Kidney glomerular epithelial cell (primary cell): ENCODE measurements at regions not wholly inside any gene's neighbourhood (a gene's known extent, or its start where the extent isn't known, plus 50 kb on each side); places are given as distances from the start of the nearest gene placed in this dataset.

Experiments used
- DNase-seq: peaks from one replicate; lab custom pipeline; 2025; lab: John Stamatoyannopoulos, UW

DNA sequence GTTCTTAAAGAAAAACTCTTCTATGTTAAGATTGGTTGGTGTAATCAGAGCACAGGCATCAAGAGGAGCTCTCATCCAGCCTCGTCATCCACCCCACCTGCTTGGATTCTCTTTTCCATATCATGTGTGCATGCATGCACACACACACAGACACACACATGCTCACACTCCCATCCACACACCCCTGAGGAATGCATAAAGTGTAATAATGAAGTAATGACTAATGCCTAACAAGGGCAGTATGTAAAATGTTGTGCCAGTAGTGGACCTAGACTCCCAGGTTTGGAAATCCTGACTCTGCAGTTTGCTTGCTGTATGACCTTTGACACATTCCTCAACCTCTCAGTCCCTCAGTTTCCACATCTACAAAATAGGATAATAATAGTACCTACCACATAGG lies 280.0 kb upstream of the ANKRD55 start:
- DNase-seq, result no peak

GRCh38 chr5:56512313-56512996 lies 279.3 kb upstream of the ANKRD55 start:
- DNase-seq, result no peak

GRCh38 chr5:56511326-56511841 lies 278.3 kb upstream of the ANKRD55 start:
- DNase-seq, result no peak

DNA sequence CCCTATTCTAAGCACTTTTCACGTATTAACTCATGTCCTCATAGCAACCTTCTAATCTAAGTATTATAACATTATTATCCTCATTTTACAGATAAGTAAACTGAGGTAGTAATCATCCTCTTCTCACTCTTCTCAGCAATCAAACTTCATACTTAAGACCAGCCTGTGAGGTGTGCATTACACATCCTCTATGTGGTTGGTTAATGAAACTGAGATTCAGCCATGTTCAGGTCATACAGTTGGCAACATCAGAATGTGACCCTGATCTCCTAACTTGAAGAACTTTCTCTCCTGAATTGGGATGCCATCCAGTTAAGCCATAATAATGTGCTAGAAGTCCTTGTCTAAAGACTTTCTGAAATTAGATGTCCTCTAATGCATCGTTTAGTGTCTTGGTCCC lies 275.1 kb upstream of the ANKRD55 start:
- DNase-seq, result no peak

DNA sequence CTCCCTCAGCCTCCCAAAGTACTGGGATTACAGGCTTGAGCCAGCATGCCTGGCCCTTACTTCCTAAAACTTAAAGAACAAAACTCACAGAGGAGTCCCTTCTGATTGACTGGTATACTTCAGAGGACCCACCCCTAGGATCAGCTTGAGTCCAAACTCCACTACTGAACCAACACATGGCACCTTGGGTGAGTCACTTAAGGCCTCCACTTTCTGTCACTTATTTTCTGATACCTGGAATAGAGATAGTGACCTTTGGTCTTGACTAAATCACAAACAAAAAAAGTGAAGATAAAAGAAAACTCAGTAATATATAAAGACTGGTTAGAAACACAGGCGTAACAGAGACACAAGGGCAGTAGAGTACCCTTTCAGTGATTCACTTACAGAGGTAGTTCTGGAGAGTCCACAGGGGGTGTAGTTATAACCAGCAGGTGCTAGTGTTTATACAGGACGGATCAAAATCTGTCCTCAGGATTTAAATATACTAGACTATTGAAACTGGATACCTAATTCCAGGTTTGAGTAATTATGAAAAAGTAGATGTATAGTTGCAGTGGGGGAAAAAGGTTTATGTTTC lies 274.3 kb upstream of the ANKRD55 start:
- DNase-seq, result no peak

DNA sequence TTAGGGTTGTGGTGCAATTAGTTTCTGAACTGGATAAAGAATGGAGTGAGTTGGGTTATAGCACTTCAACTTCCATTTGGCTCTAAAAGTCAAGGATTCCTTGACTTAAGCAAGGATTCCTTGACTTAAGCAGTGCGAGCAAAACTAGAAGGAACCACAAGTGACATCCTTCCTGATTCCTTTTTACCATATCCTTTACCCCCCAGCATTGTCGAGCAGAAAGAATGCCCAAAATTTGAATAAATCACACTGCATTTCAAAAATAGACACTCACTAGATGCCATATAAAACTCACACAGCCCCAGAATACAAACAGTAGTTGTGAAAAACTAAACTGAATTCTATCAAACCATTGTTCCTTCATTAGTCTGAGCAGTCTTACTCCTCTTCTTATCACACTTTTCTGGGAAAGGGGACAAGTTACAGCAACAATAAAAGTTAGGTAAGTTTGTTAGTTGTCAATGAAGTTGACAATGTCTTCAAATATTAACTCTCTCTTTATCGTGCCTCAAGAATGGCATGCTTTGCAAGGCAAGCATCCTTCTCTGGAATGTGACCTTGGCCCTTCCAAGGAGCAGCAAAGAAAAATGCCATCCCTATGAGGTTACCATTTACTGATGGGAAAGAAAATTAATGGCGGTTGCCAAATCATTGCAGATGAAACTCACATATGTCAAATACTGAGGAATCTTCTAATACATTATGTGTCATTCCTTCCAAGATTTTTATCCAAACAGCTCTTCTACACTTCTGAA lies 273.3 kb upstream of the ANKRD55 start:
- peak; percentile 91 for DNase-seq

DNA sequence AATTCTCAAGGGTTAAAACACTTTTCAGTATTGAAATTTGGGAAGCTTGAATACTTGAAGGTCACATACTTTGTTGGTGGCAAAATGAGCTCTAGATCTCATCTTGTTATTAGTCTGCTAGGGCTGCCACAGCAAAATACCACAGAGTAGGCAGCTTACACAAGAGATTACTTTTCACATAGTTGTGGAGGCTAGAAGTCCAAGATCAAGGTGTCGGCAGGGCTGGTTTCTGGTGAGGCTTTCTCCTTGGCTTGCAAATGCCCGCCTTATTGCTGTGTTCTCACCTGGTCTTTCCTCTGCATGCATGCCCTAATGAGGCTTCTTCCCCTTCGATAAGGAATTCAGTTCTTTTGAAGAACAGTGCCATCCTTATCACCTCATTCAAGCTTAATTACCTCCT lies 270.8 kb upstream of the ANKRD55 start:
- DNase-seq, result no peak

- peak; percentile 77 for DNase-seq
Measured at GRCh38 chr5:56501781-56502557, 268.8 kb upstream of the ANKRD55 start.

GRCh38 chr5:56499901-56500300 lies 266.8 kb upstream of the ANKRD55 start:
- DNase-seq, result no peak

DNA sequence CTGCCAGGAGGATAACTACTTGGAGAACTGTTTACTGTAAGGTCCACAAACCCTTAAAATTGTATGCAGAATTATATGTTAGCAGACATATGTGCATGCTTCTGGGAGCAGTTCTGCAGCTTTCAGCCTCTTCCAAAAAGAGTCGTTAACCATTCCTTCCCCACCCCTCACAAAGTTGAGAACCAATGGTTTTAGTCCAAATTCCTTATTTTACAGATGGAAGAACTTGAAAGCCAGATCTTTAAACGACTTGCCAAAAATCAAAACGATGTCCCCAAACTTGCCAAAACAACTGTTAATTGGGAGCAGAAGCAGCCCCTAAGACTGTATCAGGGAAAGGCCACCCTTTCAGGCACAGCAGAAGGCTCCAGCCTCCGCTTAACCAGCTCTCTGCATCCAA lies 266.4 kb upstream of the ANKRD55 start:
- DNase-seq, result no peak

- DNase-seq, result no peak
Measured at GRCh38 chr5:56498759-56499395, 265.7 kb upstream of the ANKRD55 start.

DNA sequence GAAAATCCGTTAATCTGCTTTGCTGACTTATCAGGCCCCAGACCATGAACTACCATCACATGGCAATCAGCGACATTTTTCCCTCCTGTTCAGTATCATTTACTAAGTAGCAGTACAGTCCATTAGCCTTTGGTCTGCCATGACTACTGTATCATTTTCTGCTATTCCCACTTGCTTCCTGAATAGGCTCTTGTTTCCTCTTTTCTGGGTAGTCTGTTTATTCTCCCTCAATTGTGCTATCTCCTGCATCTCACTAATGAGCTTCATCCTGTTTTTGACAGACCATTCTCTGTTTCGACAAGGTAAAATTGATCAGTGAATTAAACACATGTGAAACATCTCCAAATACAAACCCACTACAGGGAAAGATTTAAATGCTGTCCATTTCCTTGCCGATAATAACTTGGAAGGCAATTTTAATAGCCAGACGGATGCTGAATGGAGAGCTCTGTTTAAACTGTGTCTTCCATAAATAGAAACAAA lies 263.5 kb upstream of the ANKRD55 start:
- DNase-seq, result no peak

GRCh38 chr5:56494300-56494731 lies 261.2 kb upstream of the ANKRD55 start:
- DNase-seq, result peak; percentile 15

DNA sequence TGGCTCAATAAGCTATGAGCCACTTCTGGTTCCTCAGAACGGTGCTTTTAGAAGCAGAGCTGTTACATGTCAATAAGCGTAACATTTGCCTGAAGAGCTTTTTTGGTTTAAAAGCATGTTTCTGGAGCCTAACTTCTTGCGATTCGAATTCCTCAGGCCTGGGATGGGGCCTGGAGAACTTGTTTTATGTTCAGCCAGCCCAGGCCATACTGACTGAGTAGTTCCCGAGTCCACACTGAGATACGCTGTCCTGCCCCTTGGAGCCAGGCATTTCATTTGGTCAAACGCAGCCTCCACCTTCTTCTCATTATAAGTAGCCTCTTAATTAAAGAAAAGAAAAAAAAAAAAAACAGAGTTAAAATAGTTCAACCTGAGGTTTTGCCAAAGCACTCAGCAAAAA lies 260.6 kb upstream of the ANKRD55 start:
- DNase-seq, result no peak

GRCh38 chr5:56493308-56493707 lies 260.2 kb upstream of the ANKRD55 start:
- DNase-seq, result no peak

GRCh38 chr5:56492812-56493211 lies 259.7 kb upstream of the ANKRD55 start:
- no peak for DNase-seq

- no peak for DNase-seq
Measured at GRCh38 chr5:56490971-56491468, 257.9 kb upstream of the ANKRD55 start.

DNA sequence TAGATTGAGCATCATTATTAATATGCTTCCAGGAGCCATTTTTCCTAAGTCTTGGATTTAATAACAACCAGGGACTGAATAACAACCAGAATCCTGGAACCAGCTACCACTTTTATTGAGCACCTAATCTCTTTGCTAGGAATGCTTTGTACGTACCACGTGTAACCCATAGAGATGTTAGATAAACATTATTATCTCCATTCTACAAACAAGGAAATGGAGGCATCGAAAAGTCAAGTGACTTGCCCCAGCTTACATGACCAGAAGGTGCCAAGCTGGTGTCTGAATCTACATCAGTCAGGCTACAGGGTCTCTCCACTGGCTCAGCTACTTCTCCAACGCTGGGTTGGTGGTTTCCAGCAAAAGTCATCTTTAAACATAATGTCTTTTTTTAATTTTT lies 256.1 kb upstream of the ANKRD55 start:
- no peak for DNase-seq

- DNase-seq, result no peak
Measured at GRCh38 chr5:56487528-56488115, 254.5 kb upstream of the ANKRD55 start.

DNA sequence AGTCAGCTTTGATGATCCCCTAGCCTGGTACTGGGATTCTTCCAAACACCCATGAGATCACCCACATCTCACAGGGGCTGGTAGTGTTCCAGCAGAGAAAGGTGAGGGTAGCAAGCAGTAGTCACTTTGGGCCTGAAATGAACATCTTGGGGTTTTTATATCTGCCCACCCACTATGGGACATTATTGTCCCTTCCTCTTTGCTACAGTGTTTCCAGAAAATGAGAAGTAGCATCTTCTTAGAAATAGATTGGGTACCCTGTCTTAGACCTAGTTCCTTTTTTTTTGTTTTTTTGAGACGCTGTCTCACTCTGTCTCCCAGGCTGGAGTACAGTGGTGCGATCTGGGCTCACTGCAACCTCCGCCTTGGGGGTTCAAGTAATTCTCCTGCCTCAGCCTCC lies 249.2 kb upstream of the ANKRD55 start:
- DNase-seq, result no peak
